GM23248 (cell line): ENCODE measurements at regions not wholly inside any gene's neighbourhood (a gene's known extent, or its start where the extent isn't known, plus 50 kb on each side); places are given as distances from the start of the nearest gene placed in this dataset.

Source experiments
- DNase-seq: peaks from one replicate; pipeline ENCODE4 v3.0.0-alpha.2; 2015
- H2AFZ ChIP-seq: fragments of 200-600 bp; sonication (generic); 2 replicates; pipeline ENCODE4 v1.6.1; 2016; ENCODE audit warnings: antibody characterized with exemption
- H3F3A ChIP-seq: fragments of 200-600 bp; sonication (generic); 2 replicates; pipeline ENCODE4 v1.6.1; 2016; ENCODE audit warnings: mild to moderate bottlenecking, antibody characterized with exemption, mixed run types; ENCODE audit not compliant: insufficient read depth
- H3K27ac ChIP-seq: fragments of 200-600 bp; sonication (generic); 2 replicates; pipeline ENCODE4 v1.5.1; 2016; ENCODE audit warnings: mild to moderate bottlenecking
- H3K27me3 ChIP-seq: fragments of 200-600 bp; sonication (generic); replicated peaks from 2 replicates; pipeline ENCODE4 v1.6.1; 2016; ENCODE audit warnings: mild to moderate bottlenecking; ENCODE audit not compliant: insufficient read depth
- H3K36me3 ChIP-seq: fragments of 200-600 bp; sonication (generic); 2 replicates; pipeline ENCODE4 v1.6.1; 2016; ENCODE audit warnings: low read depth, mild to moderate bottlenecking
- H3K4me1 ChIP-seq: fragments of 200-600 bp; sonication (generic); 2 replicates; pipeline ENCODE4 v1.6.1; 2016; ENCODE audit warnings: mild to moderate bottlenecking; ENCODE audit not compliant: insufficient read depth
- H3K4me2 ChIP-seq: fragments of 200-600 bp; sonication (generic); one replicate; pipeline ENCODE4 v1.6.1; 2016; ENCODE audit warnings: mild to moderate bottlenecking; ENCODE audit not compliant: unreplicated experiment
- H3K4me3 ChIP-seq: fragments of 200-600 bp; sonication (generic); 2 replicates; pipeline ENCODE4 v1.5.1; 2016; ENCODE audit warnings: mild to moderate bottlenecking
- H3K79me2 ChIP-seq: fragments of 200-600 bp; sonication (generic); 2 replicates; pipeline ENCODE4 v1.6.1; 2016; ENCODE audit warnings: mild to moderate bottlenecking; ENCODE audit not compliant: insufficient read depth
- H3K9ac ChIP-seq: fragments of 200-600 bp; sonication (generic); 2 replicates; pipeline ENCODE4 v1.6.1; 2016; ENCODE audit warnings: mild to moderate bottlenecking
- H3K9me2 ChIP-seq: fragments of 200-600 bp; sonication (generic); 2 replicates; pipeline ENCODE4 v1.6.1; 2016; ENCODE audit warnings: mixed run types, mild to moderate bottlenecking, moderate library complexity; ENCODE audit not compliant: insufficient read depth
- H3K9me3 ChIP-seq: fragments of 200-600 bp; sonication (generic); one replicate; pipeline ENCODE4 v1.6.1; 2017; ENCODE audit warnings: low read depth
- H4K20me1 ChIP-seq: fragments of 200-600 bp; sonication (generic); 2 replicates; pipeline ENCODE4 v1.6.0; 2016; ENCODE audit not compliant: insufficient read depth
- EZH2 ChIP-seq: fragments of 200-600 bp; sonication (generic); IDR thresholded peaks from 2 replicates; pipeline ENCODE4 v1.6.1; 2018; ENCODE audit warnings: antibody characterized with exemption, mild to moderate bottlenecking; ENCODE audit not compliant: insufficient read depth, poor library complexity, severe bottlenecking
- EZH2phosphoT487 ChIP-seq: fragments of 200-600 bp; sonication (generic); IDR thresholded peaks from 2 replicates; pipeline ENCODE4 v1.6.1; 2018; ENCODE audit warnings: antibody characterized with exemption, moderate library complexity, mild to moderate bottlenecking, low read depth; ENCODE audit not compliant: insufficient read depth
- WGBS, 2 experiments: methylation state at CpG; one replicate each; pipeline ENCODE4 v1.1.6; 2015 to 2017; ENCODE audit warnings: low lambda C conversion rate in 2 of 2, low coverage in 1 of 2; ENCODE audit errors: missing lambda C conversion rate in 2 of 2; 5-methylcytosine and 5-hydroxymethylcytosine counted together
- in situ Hi-C: fragments of 300-500 bp; cut with MboI; formaldehyde crosslinking; loops from 2 replicates; pipeline ENCODE4 v1.15.0; 2020

DNA sequence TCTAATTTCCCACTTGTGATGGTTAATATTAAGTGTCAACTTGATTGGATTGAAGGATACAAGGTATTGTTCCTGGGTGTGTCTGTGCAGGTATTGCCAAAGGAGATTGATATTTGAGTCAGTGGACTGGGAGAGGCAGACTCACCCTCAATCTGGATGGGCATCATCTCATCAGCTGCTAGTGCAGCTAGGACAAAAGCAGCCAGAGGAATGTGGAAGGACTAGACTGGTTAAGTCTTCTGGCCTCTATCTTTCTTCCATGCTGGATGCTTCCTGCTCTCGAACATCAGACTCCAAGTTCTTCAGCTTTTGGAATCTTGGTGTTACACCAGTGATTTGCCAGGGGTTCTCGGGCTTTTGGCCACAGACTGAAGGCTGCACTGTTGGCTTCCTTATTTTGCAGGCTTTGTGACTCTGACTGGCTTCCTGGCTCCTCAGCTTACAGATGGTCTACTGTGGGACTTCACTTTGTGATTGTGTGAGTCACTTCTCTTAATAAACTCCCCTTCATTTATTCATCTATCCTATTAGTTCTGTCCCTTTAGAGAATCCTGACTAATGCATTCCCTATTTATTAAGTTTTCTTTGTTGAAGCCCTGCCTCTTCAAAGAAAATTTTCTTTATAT lies 1087.5 kb upstream of the NXPH2 start:
- Histone ChIP-seq H3K27me3 (no peaks in the 10 kb centered on the region), H3K9me2 (no peaks in the 10 kb centered on the region), H3K36me3 (no peaks in the 10 kb centered on the region), H3K9ac (no peak overlapping the region), H3K4me2 (no peak overlapping the region), H3K4me1 (no peaks in the 10 kb centered on the region), H3K4me3 (no peak overlapping the region), H4K20me1 (no peaks in the 10 kb centered on the region), H3K79me2 (no peaks in the 10 kb centered on the region), H3K27ac (no peak overlapping the region), H3K9me3 (no peaks in the 10 kb centered on the region), H2AFZ (no peak overlapping the region), H3F3A (no peaks in the 10 kb centered on the region)
- DNase-seq: no peak
- 0 to 4% methylated on average over 2 of the region's 2 CpGs for WGBS, 2 experiments
- no peak for TF ChIP-seq EZH2
- no peak for TF ChIP-seq EZH2phosphoT487
- in situ Hi-C loops: no loop called here

DNA sequence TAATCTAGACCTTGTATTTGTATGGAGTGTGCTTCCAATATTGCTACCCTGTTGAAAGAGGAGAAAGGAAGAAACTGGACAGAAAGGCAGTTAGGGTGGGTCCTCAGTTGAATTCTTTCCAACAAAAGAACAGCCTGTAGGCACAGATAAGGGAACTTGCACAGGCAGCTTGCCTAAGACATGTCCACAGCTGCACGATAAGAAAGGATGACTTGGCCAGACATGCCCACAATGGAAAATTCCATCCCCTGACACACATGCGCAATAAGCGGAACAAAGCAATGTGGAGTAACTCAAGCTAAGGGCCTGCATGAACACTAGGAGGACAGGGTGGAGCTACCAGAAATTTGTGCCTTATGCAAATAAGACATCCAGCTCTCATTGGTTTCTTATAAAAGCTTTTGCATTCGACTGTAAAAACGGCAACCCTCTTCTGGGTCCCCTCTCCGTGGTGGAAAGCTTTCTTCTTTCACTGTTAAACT lies 1084.7 kb upstream of the NXPH2 start:
- no peak overlapping the region for H2AFZ ChIP-seq
- DNase-seq: no peak
- H3K4me2 ChIP-seq: no peak overlapping the region
- no peak for TF ChIP-seq EZH2
- H3K4me1 ChIP-seq: no peaks in the 10 kb centered on the region
- no peaks in the 10 kb centered on the region for H4K20me1 ChIP-seq
- H3K79me2 ChIP-seq: no peaks in the 10 kb centered on the region
- H3K27ac ChIP-seq: no peak overlapping the region
- in situ Hi-C loops: no loop called here
- H3K27me3 ChIP-seq: no peaks in the 10 kb centered on the region
- WGBS, 2 experiments: 52 to 54% methylated on average over 6 of the region's 6 CpGs
- no peaks in the 10 kb centered on the region for H3K36me3 ChIP-seq
- no peaks in the 10 kb centered on the region for H3F3A ChIP-seq
- no peaks in the 10 kb centered on the region for H3K9me2 ChIP-seq
- no peak overlapping the region for H3K9ac ChIP-seq
- H3K9me3 ChIP-seq: no peaks in the 10 kb centered on the region
- no peak overlapping the region for H3K4me3 ChIP-seq

DNA sequence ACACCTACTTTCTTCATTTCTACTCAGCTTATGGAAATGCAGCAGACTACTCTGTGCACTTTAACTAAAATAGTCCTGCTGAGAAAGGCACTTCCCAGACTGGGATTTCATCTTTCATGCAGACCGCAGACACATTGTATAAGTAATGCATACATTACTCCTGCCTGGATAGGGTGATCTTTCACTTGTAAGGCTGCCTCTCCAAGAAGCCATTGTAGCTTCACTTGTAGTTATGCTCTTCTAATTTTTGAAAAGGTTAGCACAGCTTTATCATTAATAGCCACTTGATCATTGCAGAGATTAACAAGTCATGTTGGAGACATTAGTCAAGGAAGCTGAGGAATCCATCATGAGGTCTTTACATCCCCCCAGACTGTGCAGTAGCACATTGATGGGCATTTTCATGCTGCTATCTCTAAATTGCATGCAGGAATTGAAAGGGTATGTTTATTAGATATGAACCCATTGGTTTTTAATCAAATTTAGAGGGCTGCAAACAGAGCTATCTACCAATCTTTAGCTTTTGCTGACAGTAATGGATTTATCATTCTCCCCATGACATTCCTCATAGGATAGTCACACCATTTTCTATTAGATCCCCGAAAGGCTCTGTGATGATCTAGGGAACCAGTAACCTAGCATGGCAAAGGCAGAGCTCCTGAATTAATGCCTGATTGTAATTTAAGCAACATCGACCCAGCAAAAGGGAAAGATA lies 1074.7 kb upstream of the NXPH2 start:
- H3K27ac ChIP-seq: no peak overlapping the region
- H4K20me1 ChIP-seq: no peaks in the 10 kb centered on the region
- no peak for DNase-seq
- in situ Hi-C loops: no loop called here
- H3K9ac ChIP-seq: no peak overlapping the region
- no peaks in the 10 kb centered on the region for H3F3A ChIP-seq
- no peaks in the 10 kb centered on the region for H3K27me3 ChIP-seq
- H3K79me2 ChIP-seq: no peaks in the 10 kb centered on the region
- 33 to 35% methylated on average over 3 of the region's 3 CpGs for WGBS, 2 experiments
- no peak overlapping the region for H3K4me2 ChIP-seq
- H3K9me2 ChIP-seq: no peaks in the 10 kb centered on the region
- no peak overlapping the region for H3K4me3 ChIP-seq
- no peaks in the 10 kb centered on the region for H3K9me3 ChIP-seq
- H3K36me3 ChIP-seq: no peaks in the 10 kb centered on the region
- TF ChIP-seq EZH2phosphoT487: no peak
- TF ChIP-seq EZH2: no peak
- no peak overlapping the region for H2AFZ ChIP-seq
- no peaks in the 10 kb centered on the region for H3K4me1 ChIP-seq

DNA sequence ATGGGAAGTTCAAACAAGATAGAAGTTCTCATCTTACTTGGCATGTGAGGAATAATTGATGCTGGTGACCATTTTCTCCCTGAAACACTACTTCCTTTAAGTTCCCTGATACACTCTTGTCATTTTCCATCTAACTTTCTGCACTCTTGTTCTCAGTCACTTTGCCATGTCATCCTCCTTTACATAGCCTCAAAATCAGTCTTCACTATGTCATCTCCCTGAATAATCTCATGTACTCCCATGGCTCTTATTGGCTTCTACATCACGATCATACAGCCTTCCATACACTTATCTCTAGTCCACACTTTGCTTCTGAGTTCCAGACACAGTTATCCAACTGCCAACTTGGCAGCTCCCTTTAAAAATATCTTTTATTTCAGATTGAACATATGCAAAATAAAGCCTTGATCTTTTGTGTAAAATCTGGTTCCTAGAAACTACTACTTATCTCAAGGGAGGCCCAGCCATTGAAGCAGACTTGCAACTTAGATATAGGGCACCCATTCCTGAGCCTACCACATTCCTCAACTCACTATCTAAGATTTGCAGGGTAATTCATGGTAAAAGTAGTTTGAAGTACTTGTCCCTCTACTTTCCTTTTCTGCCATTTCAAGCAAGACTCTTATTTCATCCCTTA lies 1070.2 kb upstream of the NXPH2 start:
- Histone ChIP-seq H3K9ac (no peak overlapping the region), H3K4me1 (no peaks in the 10 kb centered on the region), H3K27me3 (no peaks in the 10 kb centered on the region), H3K9me2 (no peaks in the 10 kb centered on the region; the same call in 1 of the 2 replicates), H3K4me3 (no peak overlapping the region), H3K9me3 (no peaks in the 10 kb centered on the region), H3F3A (no peaks in the 10 kb centered on the region), H3K4me2 (no peak overlapping the region), H3K36me3 (no peaks in the 10 kb centered on the region), H2AFZ (no peak overlapping the region), H4K20me1 (no peaks in the 10 kb centered on the region), H3K79me2 (no peaks in the 10 kb centered on the region), H3K27ac (no peak overlapping the region)
- no peak for DNase-seq
- in situ Hi-C loops: no loop called here
- 0 to 5% methylated on average over 1 of the region's 1 CpG for WGBS, 2 experiments
- TF ChIP-seq EZH2 (no peak), EZH2phosphoT487 (no peak)
